ENCODE measurements at regions not wholly inside any gene's neighbourhood (a gene's known extent, or its start where the extent isn't known, plus 50 kb on each side); places are given as distances from the start of the nearest gene placed in this dataset.

DNA sequence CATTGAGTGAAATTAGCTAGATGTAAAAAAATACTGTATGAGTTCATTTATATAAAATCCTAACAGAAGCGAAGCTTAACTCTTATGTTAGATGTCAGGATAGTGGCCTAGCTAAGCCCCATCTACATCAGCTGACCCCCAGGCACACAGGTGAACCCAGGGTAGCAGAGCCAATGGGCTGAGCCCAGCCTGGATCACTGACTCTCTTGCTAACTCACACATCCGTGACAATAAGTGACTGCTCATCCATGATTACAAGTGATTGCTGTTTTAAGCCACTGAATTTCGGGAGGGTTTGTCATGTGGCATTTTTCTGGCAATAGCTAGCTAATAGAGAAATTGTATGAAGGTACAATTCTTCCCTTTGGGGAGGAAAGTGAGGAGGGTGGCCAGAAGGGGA is 55.2 kb upstream of the COG2 start:
- TF ChIP-seq CTCF (IDR thresholded peaks at IDR 0.05; ENCODE audit: insufficient read depth, low read depth, low read length) (no peak), EZH2 (IDR thresholded peaks at IDR 0.05; ENCODE audit: insufficient read depth, low read length) (no peak)
